B cell (primary cell): ENCODE measurements at regions not wholly inside any gene's neighbourhood (a gene's known extent, or its start where the extent isn't known, plus 50 kb on each side); places are given as distances from the start of the nearest gene placed in this dataset.

Experiments
- ATAC-seq: fragments of 200-7000 bp; cut with Tn5 transposase; one replicate; pipeline ENCODE4 v1.10.0; 2021; ENCODE audit warnings: low read depth, mild to moderate bottlenecking, moderate number of reproducible peaks, moderate library complexity
- CTCF ChIA-PET: fragments of 350-600 bp; sonication (Branson Sonifier 250); formaldehyde crosslinking; loops from one replicate; lab custom pipeline; 2021; ENCODE audit warnings: antibody characterized with exemption, inconsistent platforms; lab: Charles Lee
- POLR2A ChIA-PET: fragments of 350-600 bp; sonication (Branson Sonifier 250); formaldehyde crosslinking; loops from one replicate; lab custom pipeline; 2021; ENCODE audit warnings: antibody characterized with exemption; lab: Charles Lee
- DNase-seq: peaks from one replicate; pipeline ENCODE4 v3.0.0; 2013
- H2AFZ ChIP-seq: 2 replicates; pipeline ENCODE4 v1.6.1; 2012; ENCODE audit warnings: mild to moderate bottlenecking, low read depth, low read length; ENCODE audit not compliant: insufficient read depth, poor library complexity, severe bottlenecking
- H3K27ac ChIP-seq, 2 donors: 1 replicate in 1 of 2; 2 replicates in 1 of 2; pipeline ENCODE4 v1.5.1; 2012 to 2013; ENCODE audit warnings: low read length in 2 of 2, mild to moderate bottlenecking in 2 of 2, moderate library complexity in 1 of 2
- H3K27me3 ChIP-seq, 4 experiments: fragments of 200-600 bp in 1 of 4; sonication (generic) in 1 of 4; replicated peaks in 1 of 4; 1 replicate in 2 of 4; 2 replicates in 2 of 4; pipeline versions ENCODE4 v1.6.1 to v1.7.0; 2013 to 2016; ENCODE audit warnings: low read length in 3 of 4, mild to moderate bottlenecking in 2 of 4, mixed read lengths in 1 of 4, moderate library complexity in 1 of 4; ENCODE audit not compliant: insufficient read depth in 4 of 4, control insufficient read depth in 3 of 4; ENCODE audit errors: control extremely low read depth in 1 of 4
- H3K36me3 ChIP-seq, 2 experiments: replicated peaks in 1 of 2; 1 replicate in 1 of 2; 2 replicates in 1 of 2; pipeline versions ENCODE4 v1.6.1 to v1.7.1; 2013; ENCODE audit warnings: low read length in 1 of 2; ENCODE audit not compliant: insufficient read depth in 2 of 2, control insufficient read depth in 1 of 2; ENCODE audit errors: control extremely low read depth in 1 of 2, extremely low read depth in 1 of 2
- H3K4me1 ChIP-seq, 2 donors: fragments of 200-600 bp in 1 of 2; sonication (generic) in 1 of 2; 1 replicate in 1 of 2; 2 replicates in 1 of 2; pipeline versions ENCODE4 v1.5.1 to v1.6.1; 2013 to 2017; ENCODE audit warnings: low read length in 2 of 2; ENCODE audit not compliant: control insufficient read depth in 2 of 2, insufficient read depth in 2 of 2
- H3K4me2 ChIP-seq: replicated peaks from 2 replicates; pipeline ENCODE3; 2012; ENCODE audit warnings: mild to moderate bottlenecking, low read depth, low read length; ENCODE audit not compliant: poor library complexity, severe bottlenecking
- H3K4me3 ChIP-seq, 5 experiments: fragments of 200-600 bp in 1 of 5; sonication (generic) in 1 of 5; 1 replicate in 3 of 5; 2 replicates in 2 of 5; pipeline versions ENCODE4 v1.5.1 to v1.7.0; 2011 to 2016; ENCODE audit warnings: low read length in 4 of 5, mild to moderate bottlenecking in 4 of 5, low read depth in 2 of 5, control low read depth in 1 of 5, moderate library complexity in 1 of 5; ENCODE audit not compliant: insufficient read depth in 1 of 5; ENCODE audit errors: control extremely low read depth in 1 of 5, extremely low read depth in 1 of 5
- H3K79me2 ChIP-seq: fragments of 200-600 bp; sonication (generic); one replicate; pipeline ENCODE4 v1.6.0; 2016; ENCODE audit warnings: low read length; ENCODE audit not compliant: control insufficient read depth, insufficient read depth
- H3K9ac ChIP-seq: fragments of 200-600 bp; sonication (generic); 2 replicates; pipeline ENCODE4 v1.6.1; 2017; ENCODE audit warnings: mild to moderate bottlenecking, low read length, moderate library complexity
- H3K9me3 ChIP-seq, 3 donors: one replicate each; pipeline versions ENCODE4 v1.6.1 to v1.7.1; 2013; ENCODE audit warnings: low read length in 2 of 3; ENCODE audit not compliant: control insufficient read depth in 2 of 3, insufficient read depth in 1 of 3; ENCODE audit errors: control extremely low read depth in 1 of 3
- H4K20me1 ChIP-seq: 2 replicates; pipeline ENCODE4 v1.6.0; 2012; ENCODE audit warnings: mild to moderate bottlenecking, low read length; ENCODE audit not compliant: insufficient read depth, control insufficient read depth, poor library complexity, severe bottlenecking
- H3K27ac Mint-ChIP-seq: one replicate; pipeline ENCODE4 v1.8.0; 2021; ENCODE audit warnings: mixed read lengths
- H3K27me3 Mint-ChIP-seq: one replicate; pipeline ENCODE4 v1.8.0; 2021; ENCODE audit warnings: mixed read lengths
- H3K4me1 Mint-ChIP-seq: one replicate; pipeline ENCODE4 v1.8.0; 2021; ENCODE audit warnings: mixed read lengths
- H3K4me3 Mint-ChIP-seq: one replicate; pipeline ENCODE4 v1.8.0; 2021; ENCODE audit warnings: mixed read lengths
- H3K9me3 Mint-ChIP-seq: one replicate; pipeline ENCODE4 v1.8.0; 2022; ENCODE audit warnings: mixed read lengths; ENCODE audit not compliant: insufficient read depth
- EZH2 ChIP-seq: IDR thresholded peaks from 2 replicates; pipeline ENCODE4 v1.6.1; 2012; ENCODE audit warnings: borderline replicate concordance, low read depth, mild to moderate bottlenecking, moderate library complexity, low read length; ENCODE audit not compliant: insufficient read depth, poor library complexity, severe bottlenecking
- WGBS: methylation state at CpG from one replicate; pipeline ENCODE4 v1.1.5; 2013; ENCODE audit warnings: missing lambda C conversion rate; ENCODE audit not compliant: insufficient coverage; 5-methylcytosine and 5-hydroxymethylcytosine counted together
- intact Hi-C: fragments of 100-400 bp; cut with micrococcal nuclease; formaldehyde crosslinking; loops from one replicate; pipeline ENCODE4 v1.10.0; 2022
- TF ChIP-seq, protein P1 (sequence below): fragments of 200-600 bp; IDR thresholded peaks from one replicate; pipeline ENCODE4 v1.8.0; 2022; ENCODE audit warnings: antibody characterized with exemption, mild to moderate bottlenecking

DNA sequence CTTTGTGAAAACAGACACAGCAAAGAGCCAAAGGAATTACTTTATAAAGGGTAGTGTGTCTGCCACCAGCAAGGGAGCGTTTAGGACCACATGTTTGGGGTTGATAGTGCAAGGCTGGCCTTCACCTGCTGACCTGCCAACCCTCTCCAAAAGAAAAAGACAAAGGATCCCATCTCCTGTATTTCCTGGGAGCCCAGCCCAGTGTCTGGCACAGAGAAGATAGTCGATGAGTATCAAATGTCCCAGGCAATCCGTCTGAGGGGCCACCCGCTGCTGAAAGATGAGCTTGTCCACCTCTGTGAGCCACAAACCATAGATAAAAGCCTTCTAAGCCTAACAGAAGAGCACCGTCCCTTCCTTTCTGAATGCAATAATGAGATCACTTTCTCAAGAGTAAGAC lies 154.8 kb upstream of the CTNNB1 start:
- no peaks in the 10 kb centered on the region for H3K79me2 ChIP-seq
- no peaks in the 10 kb centered on the region for H4K20me1 ChIP-seq
- TF ChIP-seq EZH2, result no peak
- TF ChIP-seq, protein P1, sequence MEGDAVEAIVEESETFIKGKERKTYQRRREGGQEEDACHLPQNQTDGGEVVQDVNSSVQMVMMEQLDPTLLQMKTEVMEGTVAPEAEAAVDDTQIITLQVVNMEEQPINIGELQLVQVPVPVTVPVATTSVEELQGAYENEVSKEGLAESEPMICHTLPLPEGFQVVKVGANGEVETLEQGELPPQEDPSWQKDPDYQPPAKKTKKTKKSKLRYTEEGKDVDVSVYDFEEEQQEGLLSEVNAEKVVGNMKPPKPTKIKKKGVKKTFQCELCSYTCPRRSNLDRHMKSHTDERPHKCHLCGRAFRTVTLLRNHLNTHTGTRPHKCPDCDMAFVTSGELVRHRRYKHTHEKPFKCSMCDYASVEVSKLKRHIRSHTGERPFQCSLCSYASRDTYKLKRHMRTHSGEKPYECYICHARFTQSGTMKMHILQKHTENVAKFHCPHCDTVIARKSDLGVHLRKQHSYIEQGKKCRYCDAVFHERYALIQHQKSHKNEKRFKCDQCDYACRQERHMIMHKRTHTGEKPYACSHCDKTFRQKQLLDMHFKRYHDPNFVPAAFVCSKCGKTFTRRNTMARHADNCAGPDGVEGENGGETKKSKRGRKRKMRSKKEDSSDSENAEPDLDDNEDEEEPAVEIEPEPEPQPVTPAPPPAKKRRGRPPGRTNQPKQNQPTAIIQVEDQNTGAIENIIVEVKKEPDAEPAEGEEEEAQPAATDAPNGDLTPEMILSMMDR, result no peak
- DNase-seq (no peak), ATAC-seq (no peak)
- Mint-ChIP-seq H3K27me3 (peaks cover 18% of the 10 kb centered on the region), H3K27ac (no peak overlapping the region), H3K9me3 (peaks cover 3% of the 10 kb centered on the region), H3K4me1 (no peaks in the 10 kb centered on the region), H3K4me3 (no peak overlapping the region)
- POLR2A ChIA-PET, result no interaction called here
- CTCF ChIA-PET, result no interaction called here
- H3K4me1 ChIP-seq, result no peaks in the 10 kb centered on the region
- H3K36me3 ChIP-seq, result no peaks in the 10 kb centered on the region
- intact Hi-C loops, result no loop called here
- H3K27me3 ChIP-seq, result peaks cover 0 to 5% (median under 1%) of the 10 kb centered on the region in 4 experiments
- 80% methylated on average over 1 of the region's 5 CpGs for WGBS
- no peak overlapping the region for H3K27ac ChIP-seq
- H3K9me3 ChIP-seq, result peaks cover 2 to 3% (median 3%) of the 10 kb centered on the region in 3 donors
- no peak overlapping the region for H3K4me2 ChIP-seq
- no peak overlapping the region for H2AFZ ChIP-seq
- no peak overlapping the region for H3K4me3 ChIP-seq
- no peak overlapping the region for H3K9ac ChIP-seq

DNA sequence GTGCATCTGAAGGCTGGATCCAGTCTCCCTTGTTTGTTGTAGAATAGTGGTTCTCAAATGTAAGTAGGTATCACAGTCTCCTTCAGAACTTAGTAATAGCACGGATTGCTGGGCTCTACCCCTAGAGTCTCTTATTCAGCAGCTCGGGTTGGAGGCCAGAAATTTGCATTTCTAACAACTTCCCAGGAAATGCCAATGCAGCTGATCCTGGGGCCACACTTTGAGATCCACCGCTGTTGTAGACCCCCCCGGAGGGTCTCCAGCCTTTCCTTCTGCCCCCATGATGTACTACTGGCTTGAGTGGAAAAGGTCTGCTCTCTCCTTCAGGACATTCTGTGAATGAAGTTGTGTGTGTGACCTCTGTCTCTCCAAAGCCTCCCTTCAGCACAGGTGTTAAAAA lies 153.8 kb upstream of the CTNNB1 start:
- peaks cover 2 to 7% (median 3%) of the 10 kb centered on the region in 3 donors for H3K9me3 ChIP-seq
- ChIA-PET POLR2A (no interaction called here), CTCF (no interaction called here)
- intact Hi-C loops, result no loop called here
- no peak overlapping the region for H2AFZ ChIP-seq
- H3K4me3 ChIP-seq, result no peak overlapping the region
- TF ChIP-seq EZH2, result no peak
- TF ChIP-seq, protein P1, result no peak
- H3K27me3 ChIP-seq, result peaks cover 0 to 9% (median 0%) of the 10 kb centered on the region in 4 experiments
- DNase-seq (no peak), ATAC-seq (no peak)
- H3K79me2 ChIP-seq, result no peaks in the 10 kb centered on the region
- no peak overlapping the region for H3K27ac ChIP-seq
- H3K4me1 ChIP-seq, result no peaks in the 10 kb centered on the region
- H3K4me2 ChIP-seq, result no peak overlapping the region
- no peak overlapping the region for H3K4me3 Mint-ChIP-seq
- peaks cover 18% of the 10 kb centered on the region for H3K27me3 Mint-ChIP-seq
- H3K27ac Mint-ChIP-seq, result no peak overlapping the region
- H3K9me3 Mint-ChIP-seq, result peaks cover 3% of the 10 kb centered on the region
- H4K20me1 ChIP-seq, result no peaks in the 10 kb centered on the region
- no peaks in the 10 kb centered on the region for H3K4me1 Mint-ChIP-seq
- no peaks in the 10 kb centered on the region for H3K36me3 ChIP-seq
- H3K9ac ChIP-seq, result no peak overlapping the region
- 80% methylated on average over 1 of the region's 4 CpGs for WGBS
